Limb (tissue), 2 donors: ENCODE measurements at regions not wholly inside any gene's neighbourhood (a gene's known extent, or its start where the extent isn't known, plus 50 kb on each side); places are given as distances from the start of the nearest gene placed in this dataset.

ENCODE experiments used
- DNase-seq, 2 donors: peaks; one replicate each; pipeline ENCODE4 v3.0.0-alpha.2; 2016; ENCODE audit errors: extremely low spot score in 2 of 2

DNA sequence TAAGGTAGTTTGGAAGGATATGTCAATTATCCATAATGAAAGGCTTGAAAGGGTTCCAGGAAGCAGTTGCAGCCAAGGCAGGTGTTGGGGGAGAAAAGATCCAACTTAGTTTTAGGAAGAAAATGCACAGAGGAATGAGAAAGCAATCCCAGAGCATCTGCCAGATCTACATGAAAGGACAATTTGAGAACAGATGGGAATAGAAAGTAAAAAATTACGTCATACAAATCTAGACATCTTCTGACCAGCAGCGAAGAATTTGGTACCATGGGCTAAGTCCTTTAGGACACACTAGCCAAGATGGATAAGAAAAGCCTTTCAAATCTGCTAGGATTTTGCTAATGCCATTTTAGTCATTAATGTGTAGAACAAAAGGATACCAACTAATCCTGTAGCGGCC, 244.1 kb upstream of the PRR16 start:
- DNase-seq, result no peak

DNA sequence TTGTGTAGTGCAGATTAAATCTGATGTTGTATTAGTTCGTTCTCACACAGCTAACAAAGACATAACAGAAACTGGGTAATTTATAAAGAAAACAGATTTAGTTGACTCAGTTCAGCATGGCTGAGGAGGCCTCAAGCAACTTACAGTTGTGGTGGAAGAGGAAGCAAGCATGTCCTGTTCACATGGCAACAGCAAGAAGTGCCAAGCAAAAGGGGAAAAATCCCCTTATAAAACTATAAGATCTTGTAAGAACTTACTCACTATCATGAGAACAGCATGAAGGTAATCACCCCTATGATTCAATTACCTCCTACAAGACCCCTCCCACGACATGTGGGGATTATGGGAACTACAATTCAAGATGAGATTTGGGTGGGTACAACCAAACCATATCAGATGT, 238.6 kb upstream of the PRR16 start:
- DNase-seq, result no peak

GRCh38 chr5:120228262-120229031, 235.7 kb upstream of the PRR16 start:
- DNase-seq, result no peak

DNA sequence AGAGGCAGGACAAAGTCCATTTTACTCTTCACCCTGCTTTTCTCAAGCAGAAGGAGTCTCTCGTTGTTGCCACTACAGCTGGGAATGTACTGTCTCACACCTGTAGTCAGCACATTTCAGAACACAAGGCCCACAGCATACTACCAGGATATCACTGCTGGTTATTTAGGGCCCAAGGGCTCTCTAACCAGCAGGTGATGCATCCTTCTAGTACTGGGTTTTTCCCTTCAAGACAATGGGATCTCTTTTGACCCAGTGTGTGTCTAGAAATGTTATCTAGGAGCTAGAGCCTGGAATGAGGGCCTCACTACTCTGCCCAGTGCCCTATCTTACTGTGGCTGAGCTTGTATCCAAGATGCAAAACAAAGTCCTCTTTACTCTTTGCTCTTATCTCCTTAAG, 235.1 kb upstream of the PRR16 start:
- no peak for DNase-seq

- DNase-seq, result no peak
These were observed 232.5 kb upstream of the PRR16 start for GRCh38 chr5:120231563-120231962.

GRCh38 chr5:120236360-120236759, 227.7 kb upstream of the PRR16 start:
- no peak for DNase-seq

DNA sequence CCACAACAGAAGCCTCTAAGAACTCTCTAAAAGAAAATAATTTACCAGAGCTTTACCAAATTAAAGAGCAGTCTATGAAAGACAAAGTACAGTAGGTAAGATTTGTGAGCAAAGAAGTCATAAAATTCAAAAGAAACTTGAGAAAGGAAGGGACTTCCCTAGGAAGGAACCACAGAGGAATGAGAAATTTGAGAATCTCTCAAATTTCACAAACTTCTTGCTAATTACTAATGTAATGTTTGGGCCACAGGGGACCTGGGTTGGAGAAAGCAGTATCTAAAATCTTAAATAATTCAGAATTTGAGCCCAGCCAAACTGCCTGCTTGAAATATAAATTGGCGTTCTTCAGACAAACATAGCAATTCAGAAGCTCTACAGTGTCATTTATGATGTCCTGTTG, 225.0 kb upstream of the PRR16 start:
- DNase-seq, result no peak

DNA sequence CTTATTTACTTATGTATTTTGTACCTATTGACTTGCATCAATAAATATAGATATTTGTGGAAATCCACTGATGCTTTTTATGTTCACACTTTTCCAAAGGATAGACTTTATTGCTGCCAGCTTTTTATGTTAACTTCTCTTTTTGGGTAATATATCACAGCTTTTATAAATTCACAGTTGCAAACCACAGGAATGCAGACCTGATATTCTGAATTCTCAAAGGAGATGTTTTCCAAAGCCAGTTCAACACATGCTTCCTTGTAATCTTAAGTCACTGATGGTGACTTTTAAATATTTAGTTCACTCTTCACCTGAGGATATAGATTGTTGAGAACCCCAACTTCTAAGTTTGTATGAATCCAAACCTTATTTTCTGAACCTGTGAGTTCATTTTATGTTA, 223.4 kb upstream of the PRR16 start:
- no peak for DNase-seq

DNA sequence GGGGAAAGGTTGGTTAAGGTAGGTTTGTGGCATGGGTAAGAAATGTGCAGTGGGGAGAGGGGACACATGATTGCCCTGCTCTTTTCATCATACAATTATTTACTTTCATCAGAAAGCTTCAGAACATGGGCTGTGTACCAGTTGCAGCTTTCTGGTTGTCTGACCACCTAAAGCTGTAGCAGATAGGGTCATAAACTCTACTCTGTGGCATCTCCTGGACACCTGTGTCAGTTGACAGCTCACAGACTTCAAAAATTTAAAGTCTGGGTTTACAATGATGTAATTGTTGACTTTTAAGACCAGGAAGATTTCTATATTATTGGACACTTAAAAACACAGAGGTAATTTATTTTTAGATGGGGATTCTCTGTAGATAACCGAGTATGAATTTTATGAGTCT, 222.7 kb upstream of the PRR16 start:
- no peak for DNase-seq

- DNase-seq, result no peak
These were observed 212.2 kb upstream of the PRR16 start for GRCh38 chr5:120251898-120252297.

- no peak for DNase-seq
These were observed 211.3 kb upstream of the PRR16 start for GRCh38 chr5:120252839-120253238.

DNA sequence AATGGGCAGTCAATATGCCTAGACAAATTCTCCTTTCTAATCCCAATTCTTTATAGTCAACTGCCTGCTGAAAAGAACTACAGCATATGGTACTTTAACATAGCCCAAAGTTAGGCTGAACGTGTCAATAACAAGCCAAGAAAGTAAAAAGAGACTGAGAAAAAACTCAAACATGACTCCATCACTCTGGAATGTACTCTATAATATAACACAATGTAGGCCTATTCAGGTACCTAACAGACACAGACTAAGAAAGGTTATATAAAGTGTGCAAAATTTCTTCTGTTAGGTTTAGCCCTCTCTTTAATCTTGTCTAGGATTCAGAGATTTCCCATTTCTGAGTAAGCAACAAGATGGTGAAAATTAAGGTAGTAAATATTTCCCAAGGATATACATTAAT, 209.7 kb upstream of the PRR16 start:
- no peak for DNase-seq

- DNase-seq, result no peak
These were observed 208.9 kb upstream of the PRR16 start for GRCh38 chr5:120255214-120255613.

- DNase-seq, result no peak
These were observed 207.7 kb upstream of the PRR16 start for GRCh38 chr5:120256376-120256775.

DNA sequence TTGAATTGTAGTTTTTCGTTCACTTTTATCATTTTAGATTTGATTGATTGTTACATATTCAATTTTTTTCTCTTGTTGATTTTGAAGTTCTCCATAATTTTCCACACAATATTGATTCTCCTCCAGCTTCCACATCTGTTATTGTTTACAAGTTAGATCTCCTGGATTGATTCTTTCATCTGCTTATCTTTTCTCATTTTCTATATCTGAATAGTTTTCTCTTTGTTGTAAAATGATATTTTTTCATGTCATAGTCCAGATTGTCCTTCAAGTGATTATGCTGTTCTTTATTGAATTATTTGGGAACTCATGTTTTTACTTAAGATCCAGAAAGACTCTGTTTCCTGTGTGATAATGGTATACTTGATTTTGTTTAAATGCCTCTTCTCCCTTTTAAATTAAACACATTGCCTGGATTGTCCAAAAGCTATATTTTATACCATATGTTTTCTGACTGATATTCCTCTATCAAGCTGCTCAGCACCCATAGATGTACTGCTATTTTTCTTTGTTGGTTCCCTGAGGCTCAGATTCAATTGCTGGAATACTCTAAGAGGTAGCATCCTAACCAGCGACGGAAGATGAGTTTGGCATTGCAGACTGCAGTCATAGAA, 206.6 kb upstream of the PRR16 start:
- DNase-seq, result no peak

GRCh38 chr5:120258123-120258522, 206.0 kb upstream of the PRR16 start:
- no peak for DNase-seq

- no peak for DNase-seq
These were observed 203.4 kb upstream of the PRR16 start for GRCh38 chr5:120260651-120261050.

- no peak for DNase-seq
These were observed 193.6 kb upstream of the PRR16 start for GRCh38 chr5:120270498-120270897.

GRCh38 chr5:120293796-120294195, 170.3 kb upstream of the PRR16 start:
- no peak for DNase-seq

DNA sequence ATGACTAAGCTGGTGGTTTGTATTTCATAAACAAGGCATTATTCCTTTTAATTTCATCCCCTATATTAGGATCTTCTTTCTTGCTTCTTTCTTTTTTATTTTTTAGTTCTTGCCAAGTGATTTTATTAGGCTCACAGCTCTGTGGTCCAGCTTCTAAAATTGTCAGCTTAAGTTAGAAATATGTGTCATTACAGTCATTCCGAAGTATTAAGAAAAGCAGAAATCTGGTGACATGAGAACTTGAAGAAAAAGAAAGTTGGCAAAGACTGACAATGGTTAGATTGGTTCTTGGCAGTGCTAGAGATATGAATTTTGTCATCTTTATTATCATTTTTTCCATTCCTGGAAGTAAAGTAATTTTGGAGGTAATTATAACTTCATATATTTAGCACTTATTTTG, 166.5 kb upstream of the PRR16 start:
- no peak for DNase-seq

GRCh38 chr5:120298981-120299380, 165.1 kb upstream of the PRR16 start:
- DNase-seq, result no peak

- DNase-seq, result no peak
These were observed 159.4 kb upstream of the PRR16 start for GRCh38 chr5:120304663-120305062.

DNA sequence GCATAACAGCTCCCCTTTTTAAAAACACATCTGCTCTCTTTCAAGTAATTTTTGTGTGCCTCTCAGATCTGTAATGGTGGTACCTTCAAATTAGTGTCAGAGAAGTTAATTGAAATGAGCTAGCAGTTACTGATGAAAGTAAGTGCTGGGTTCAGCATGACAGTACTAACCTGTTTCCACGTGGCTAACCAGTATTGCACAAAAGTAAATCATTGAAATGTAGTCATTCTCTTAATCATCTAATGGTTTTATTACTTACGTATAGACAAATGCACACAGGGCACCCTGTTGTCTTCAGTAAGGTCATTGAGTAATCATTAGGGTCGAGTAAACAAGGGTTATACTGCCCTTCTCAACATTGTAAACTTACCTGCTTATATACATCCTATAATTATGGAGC, 157.8 kb upstream of the PRR16 start:
- DNase-seq, result no peak
